Posterior vena cava (tissue), 2 donors: ENCODE measurements at regions not wholly inside any gene's neighbourhood (a gene's known extent, or its start where the extent isn't known, plus 50 kb on each side); places are given as distances from the start of the nearest gene placed in this dataset.

ENCODE experiments used
- DNase-seq: peaks from one replicate; pipeline ENCODE4 v3.0.0-alpha.2; 2020; ENCODE audit warnings: low spot score
- intact Hi-C, 2 donors: fragments of 100-400 bp; cut with DNase I; formaldehyde crosslinking; loops; one replicate each; pipeline versions ENCODE4 v1.14.1 to v1.14.2; 2022 to 2023
- donor health status: DM: yes; HTN: yes; CAD: no.
- donor health status: DM: yes; HTN: yes; CAD: no.

- no peak for DNase-seq
- intact Hi-C loops, result no loop called here
Observed at GRCh38 chr5:3191585-3191984, 404.0 kb upstream of the IRX1 start.

- intact Hi-C loops, result no loop called here
- DNase-seq, result no peak
Observed at GRCh38 chr5:3190930-3191329, 404.7 kb upstream of the IRX1 start.

GRCh38 chr5:3190433-3190832 lies 405.2 kb upstream of the IRX1 start:
- DNase-seq, result no peak
- intact Hi-C loops, result no loop called here

GRCh38 chr5:3187771-3188425 lies 407.7 kb upstream of the IRX1 start:
- DNase-seq, result no peak
- intact Hi-C loops, result no loop called here

GRCh38 chr5:3186736-3187405 lies 408.8 kb upstream of the IRX1 start:
- intact Hi-C loops, result no loop called here
- DNase-seq, result no peak

- no peak for DNase-seq
- intact Hi-C loops, result no loop called here
Observed at GRCh38 chr5:3186156-3186555, 409.5 kb upstream of the IRX1 start.

- no peak for DNase-seq
- intact Hi-C loops, result no loop called here
Observed at GRCh38 chr5:3185488-3185887, 410.1 kb upstream of the IRX1 start.

GRCh38 chr5:3182133-3182876 lies 413.3 kb upstream of the IRX1 start:
- no peak for DNase-seq
- intact Hi-C loops, result no loop called here

GRCh38 chr5:3181671-3182070 lies 414.0 kb upstream of the IRX1 start:
- intact Hi-C loops, result no loop called here
- DNase-seq, result no peak

GRCh38 chr5:3180636-3181035 lies 415.0 kb upstream of the IRX1 start:
- no peak for DNase-seq
- intact Hi-C loops, result no loop called here

- no peak for DNase-seq
- intact Hi-C loops, result no loop called here
Observed at GRCh38 chr5:3179220-3179619, 416.4 kb upstream of the IRX1 start.

- intact Hi-C loops, result no loop called here
Observed at GRCh38 chr5:3177338-3177737, 418.3 kb upstream of the IRX1 start.

GRCh38 chr5:3175416-3175815 lies 420.2 kb upstream of the IRX1 start:
- intact Hi-C loops, result no loop called here
- DNase-seq, result no peak

More at GRCh38 chr5:3177338-3177737, 418.3 kb upstream of the IRX1 start:
- no peak for DNase-seq

GRCh38 chr5:3167473-3167872 lies 416.0 kb upstream of the IRX2 start:
- intact Hi-C loops, result no loop called here
- no peak for DNase-seq

GRCh38 chr5:3163626-3164025 lies 412.1 kb upstream of the IRX2 start:
- intact Hi-C loops, result no loop called here
- no peak for DNase-seq

GRCh38 chr5:3161672-3162071 lies 410.2 kb upstream of the IRX2 start:
- DNase-seq, result no peak
- intact Hi-C loops, result no loop called here

GRCh38 chr5:3157214-3157613 lies 405.7 kb upstream of the IRX2 start:
- intact Hi-C loops, result no loop called here
- no peak for DNase-seq

GRCh38 chr5:3155717-3156116 lies 404.2 kb upstream of the IRX2 start:
- DNase-seq, result no peak

GRCh38 chr5:3155046-3155445 lies 403.6 kb upstream of the IRX2 start:
- intact Hi-C loops, result no loop called here
- no peak for DNase-seq

More at GRCh38 chr5:3155717-3156116, 404.2 kb upstream of the IRX2 start:
- intact Hi-C loops, result no loop called here

GRCh38 chr5:3153906-3154305 lies 402.4 kb upstream of the IRX2 start:
- DNase-seq, result no peak
- intact Hi-C loops, result no loop called here
